ENCODE measurements at regions not wholly inside any gene's neighbourhood (a gene's known extent, or its start where the extent isn't known, plus 50 kb on each side); places are given as distances from the start of the nearest gene placed in this dataset.
A peak's percentile ranks its signal among the peaks of the same experiment; 100 is the strongest.
"Not testable (repeated sequence)": the region's sequence is repeated elsewhere in the genome, so short reads cannot be mapped to it uniquely, and the experiment has no call there.

GRCh38 chr2:175755169-175755568 lies 246.9 kb downstream of the LNPK start:
- DNase-seq = no peak

- DNase-seq = no peak
Observed at GRCh38 chr2:175750195-175750594, 251.9 kb downstream of the LNPK start.

- no peak for DNase-seq
Observed at GRCh38 chr2:175745911-175746310, 256.2 kb downstream of the LNPK start.

- peak; percentile 11 for DNase-seq
Observed at GRCh38 chr2:175744000-175744399, 258.1 kb downstream of the LNPK start.

- peak; percentile 72 for DNase-seq
Observed at GRCh38 chr2:175743011-175743410, 259.1 kb downstream of the LNPK start.

GRCh38 chr2:175742367-175742766 lies 259.7 kb downstream of the LNPK start:
- DNase-seq = peak; percentile 83

GRCh38 chr2:175741164-175741563 lies 260.9 kb downstream of the LNPK start:
- DNase-seq = no peak

- DNase-seq = no peak
Observed at GRCh38 chr2:175737722-175738361, 264.2 kb downstream of the LNPK start.

GRCh38 chr2:175734686-175735085 lies 267.4 kb downstream of the LNPK start:
- DNase-seq = no peak

GRCh38 chr2:175732531-175732930 lies 269.5 kb downstream of the LNPK start:
- no peak for DNase-seq

- DNase-seq = no peak
Observed at GRCh38 chr2:175730050-175730449, 272.0 kb downstream of the LNPK start.

- no peak for DNase-seq
Observed at GRCh38 chr2:175729049-175729706, 272.9 kb downstream of the LNPK start.

GRCh38 chr2:175728032-175728431 lies 274.0 kb downstream of the LNPK start:
- DNase-seq = no peak

GRCh38 chr2:175726223-175726622 lies 275.8 kb downstream of the LNPK start:
- peak; percentile 60 for DNase-seq

GRCh38 chr2:175709248-175709647 lies 292.8 kb downstream of the LNPK start:
- no peak for DNase-seq

- no peak for DNase-seq
Observed at GRCh38 chr2:175707322-175707721, 294.7 kb downstream of the LNPK start.

GRCh38 chr2:175704568-175704967 lies 297.5 kb downstream of the LNPK start:
- DNase-seq = not testable (repeated sequence)

- no peak for DNase-seq
Observed at GRCh38 chr2:175698061-175698460, 304.0 kb downstream of the LNPK start.

GRCh38 chr2:175690113-175690837 lies 311.8 kb downstream of the LNPK start:
- DNase-seq = peak; percentile 64

- no peak for DNase-seq
Observed at GRCh38 chr2:175688243-175688642, 313.8 kb downstream of the LNPK start.

GRCh38 chr2:175687465-175687864 lies 314.6 kb downstream of the LNPK start:
- DNase-seq = no peak

GRCh38 chr2:175686002-175686401 lies 316.1 kb downstream of the LNPK start:
- no peak for DNase-seq

GRCh38 chr2:175684466-175684865 lies 317.6 kb downstream of the LNPK start:
- no peak for DNase-seq

GRCh38 chr2:175679728-175680127 lies 322.3 kb downstream of the LNPK start:
- DNase-seq = no peak

Measured in fibroblast of skin of right quadriceps (primary cell).